GM12874 (cell line): ENCODE measurements at regions not wholly inside any gene's neighbourhood (a gene's known extent, or its start where the extent isn't known, plus 50 kb on each side); places are given as distances from the start of the nearest gene placed in this dataset.

Source experiments
- CTCF ChIP-seq: IDR thresholded peaks from 2 replicates; pipeline ENCODE4 v1.5.1; 2011; ENCODE audit warnings: low read depth, mild to moderate bottlenecking, control low read depth, low read length, moderate library complexity; ENCODE audit not compliant: insufficient read depth

- TF ChIP-seq CTCF = no peak
These were observed 58.4 kb upstream of the DIO3 start for GRCh38 chr14:101502761-101503392.

GRCh38 chr14:101503431-101504095 is 57.7 kb upstream of the DIO3 start:
- TF ChIP-seq CTCF = no peak

GRCh38 chr14:101504096-101504948 is 57.0 kb upstream of the DIO3 start:
- no peak for TF ChIP-seq CTCF

GRCh38 chr14:101505236-101505970 is 55.9 kb upstream of the DIO3 start:
- no peak for TF ChIP-seq CTCF

GRCh38 chr14:101506211-101506925 is 54.9 kb upstream of the DIO3 start:
- no peak for TF ChIP-seq CTCF

- TF ChIP-seq CTCF = no peak
These were observed 54.1 kb upstream of the DIO3 start for GRCh38 chr14:101506926-101507835.
